ENCODE measurements at regions not wholly inside any gene's neighbourhood (a gene's known extent, or its start where the extent isn't known, plus 50 kb on each side); places are given as distances from the start of the nearest gene placed in this dataset.

- intact Hi-C loops (cut with DNase I; ENCODE audit: low total_unique reads): no loop called here
- no peak for DNase-seq
- Histone ChIP-seq H3K27ac (no peak overlapping the region), H3K9me3 (no peaks in the 10 kb centered on the region), H3K4me3 (no peak overlapping the region), H3K4me1 (no peaks in the 10 kb centered on the region), H3K36me3 (no peaks in the 10 kb centered on the region), H3K27me3 (no peaks in the 10 kb centered on the region)
- in situ Hi-C loops (cut with MboI; ENCODE audit: low sequenced_read_pairs in 4 of 4): no loop called here
- no peak for TF ChIP-seq POLR2A (IDR thresholded peaks at IDR 0.05)
- TF ChIP-seq, protein P1, sequence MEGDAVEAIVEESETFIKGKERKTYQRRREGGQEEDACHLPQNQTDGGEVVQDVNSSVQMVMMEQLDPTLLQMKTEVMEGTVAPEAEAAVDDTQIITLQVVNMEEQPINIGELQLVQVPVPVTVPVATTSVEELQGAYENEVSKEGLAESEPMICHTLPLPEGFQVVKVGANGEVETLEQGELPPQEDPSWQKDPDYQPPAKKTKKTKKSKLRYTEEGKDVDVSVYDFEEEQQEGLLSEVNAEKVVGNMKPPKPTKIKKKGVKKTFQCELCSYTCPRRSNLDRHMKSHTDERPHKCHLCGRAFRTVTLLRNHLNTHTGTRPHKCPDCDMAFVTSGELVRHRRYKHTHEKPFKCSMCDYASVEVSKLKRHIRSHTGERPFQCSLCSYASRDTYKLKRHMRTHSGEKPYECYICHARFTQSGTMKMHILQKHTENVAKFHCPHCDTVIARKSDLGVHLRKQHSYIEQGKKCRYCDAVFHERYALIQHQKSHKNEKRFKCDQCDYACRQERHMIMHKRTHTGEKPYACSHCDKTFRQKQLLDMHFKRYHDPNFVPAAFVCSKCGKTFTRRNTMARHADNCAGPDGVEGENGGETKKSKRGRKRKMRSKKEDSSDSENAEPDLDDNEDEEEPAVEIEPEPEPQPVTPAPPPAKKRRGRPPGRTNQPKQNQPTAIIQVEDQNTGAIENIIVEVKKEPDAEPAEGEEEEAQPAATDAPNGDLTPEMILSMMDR (IDR thresholded peaks at IDR 0.05 in 4 of 5, conservative IDR thresholded peaks at IDR 0.05 in 1 of 5): no peak
- no peak for ATAC-seq
These were observed 66.6 kb upstream of the IGFBP3 start for GRCh38 chr7:45987521-45988290.

DNA sequence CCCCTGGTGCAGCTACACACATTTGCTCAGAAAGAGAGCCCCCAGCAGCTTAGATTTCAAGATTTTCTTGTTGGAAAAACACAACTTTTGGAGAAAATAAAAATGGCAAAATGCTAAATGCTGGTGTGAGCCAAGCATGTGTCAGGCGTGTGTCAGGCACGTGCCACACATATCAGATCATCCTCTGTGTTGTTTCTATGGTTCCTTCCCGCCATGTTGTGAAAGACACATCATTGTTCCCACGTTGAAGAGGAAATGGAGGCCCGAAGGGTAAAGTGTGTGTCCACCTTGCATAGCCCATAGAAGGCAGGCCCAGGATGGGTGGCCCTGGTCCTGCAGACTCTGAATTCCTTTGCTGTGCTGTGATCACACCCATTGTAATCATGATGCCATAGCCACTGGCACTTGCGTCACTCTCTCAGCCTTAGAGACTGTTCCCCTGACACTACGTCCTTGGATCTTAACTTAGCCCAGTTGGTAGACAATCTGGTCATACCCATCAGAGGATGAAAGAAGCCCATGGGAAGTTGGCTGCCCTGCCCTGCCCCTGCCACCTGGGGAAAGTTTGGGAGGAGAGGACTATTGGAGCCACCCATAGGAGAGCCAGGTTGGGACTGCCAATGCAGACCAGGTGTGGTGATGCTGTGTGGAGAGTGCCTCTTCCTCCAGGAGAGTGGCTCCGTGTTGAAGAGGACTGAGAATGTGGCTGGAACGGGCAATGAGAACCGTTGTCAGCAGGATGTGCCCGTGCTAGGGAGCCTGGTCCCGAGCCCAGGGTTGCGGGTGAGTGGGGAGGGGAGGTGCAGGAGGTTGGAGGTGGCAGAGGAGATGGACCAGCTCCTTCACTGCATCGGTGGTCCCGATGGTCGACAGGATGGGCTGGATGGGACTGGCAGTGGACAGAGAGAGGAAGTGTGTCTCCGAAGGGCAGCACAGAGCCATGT, 65.6 kb upstream of the IGFBP3 start:
- no peak for DNase-seq
- in situ Hi-C loops (cut with MboI; ENCODE audit: low sequenced_read_pairs in 4 of 4) (no loop called here), intact Hi-C loops (cut with DNase I; ENCODE audit: low total_unique reads) (no loop called here)
- H3K36me3 ChIP-seq: no peaks in the 10 kb centered on the region
- H3K27me3 ChIP-seq: no peaks in the 10 kb centered on the region
- TF ChIP-seq, protein P1 (IDR thresholded peaks at IDR 0.05 in 4 of 5, conservative IDR thresholded peaks at IDR 0.05 in 1 of 5): no peak
- no peak for TF ChIP-seq POLR2A (IDR thresholded peaks at IDR 0.05)
- H3K27ac ChIP-seq: no peak overlapping the region
- no peaks in the 10 kb centered on the region for H3K4me1 ChIP-seq
- H3K9me3 ChIP-seq: no peaks in the 10 kb centered on the region
- ATAC-seq: no peak
- no peak overlapping the region for H3K4me3 ChIP-seq

DNA sequence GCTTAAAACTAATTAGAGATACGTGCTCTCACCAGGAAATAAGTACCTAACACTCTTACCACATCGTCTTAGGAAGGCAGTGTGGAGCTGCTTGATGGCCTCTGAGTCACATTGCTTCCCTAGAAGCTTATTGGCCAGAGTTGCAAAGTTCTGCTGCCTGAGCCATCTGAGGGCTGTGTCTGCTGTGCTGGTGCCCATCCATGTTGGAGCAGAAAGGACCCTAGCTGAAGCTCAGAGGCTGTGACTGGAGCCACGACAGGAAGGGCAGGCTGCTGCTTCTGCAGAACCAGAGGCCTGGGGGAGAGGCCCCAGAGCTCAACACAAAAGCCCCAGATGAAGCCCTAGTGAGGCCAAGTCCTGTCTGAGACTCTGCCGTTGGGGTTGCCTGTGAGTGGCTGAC, 64.8 kb upstream of the IGFBP3 start:
- in situ Hi-C loops (cut with MboI; ENCODE audit: low sequenced_read_pairs in 4 of 4) (no loop called here), intact Hi-C loops (cut with DNase I; ENCODE audit: low total_unique reads) (no loop called here)
- Histone ChIP-seq H3K9me3 (no peaks in the 10 kb centered on the region), H3K36me3 (no peaks in the 10 kb centered on the region), H3K4me1 (no peaks in the 10 kb centered on the region), H3K4me3 (no peak overlapping the region), H3K27me3 (no peaks in the 10 kb centered on the region), H3K27ac (no peak overlapping the region)
- TF ChIP-seq, protein P1 (IDR thresholded peaks at IDR 0.05 in 4 of 5, conservative IDR thresholded peaks at IDR 0.05 in 1 of 5): no peak
- no peak for DNase-seq
- ATAC-seq: no peak

DNA sequence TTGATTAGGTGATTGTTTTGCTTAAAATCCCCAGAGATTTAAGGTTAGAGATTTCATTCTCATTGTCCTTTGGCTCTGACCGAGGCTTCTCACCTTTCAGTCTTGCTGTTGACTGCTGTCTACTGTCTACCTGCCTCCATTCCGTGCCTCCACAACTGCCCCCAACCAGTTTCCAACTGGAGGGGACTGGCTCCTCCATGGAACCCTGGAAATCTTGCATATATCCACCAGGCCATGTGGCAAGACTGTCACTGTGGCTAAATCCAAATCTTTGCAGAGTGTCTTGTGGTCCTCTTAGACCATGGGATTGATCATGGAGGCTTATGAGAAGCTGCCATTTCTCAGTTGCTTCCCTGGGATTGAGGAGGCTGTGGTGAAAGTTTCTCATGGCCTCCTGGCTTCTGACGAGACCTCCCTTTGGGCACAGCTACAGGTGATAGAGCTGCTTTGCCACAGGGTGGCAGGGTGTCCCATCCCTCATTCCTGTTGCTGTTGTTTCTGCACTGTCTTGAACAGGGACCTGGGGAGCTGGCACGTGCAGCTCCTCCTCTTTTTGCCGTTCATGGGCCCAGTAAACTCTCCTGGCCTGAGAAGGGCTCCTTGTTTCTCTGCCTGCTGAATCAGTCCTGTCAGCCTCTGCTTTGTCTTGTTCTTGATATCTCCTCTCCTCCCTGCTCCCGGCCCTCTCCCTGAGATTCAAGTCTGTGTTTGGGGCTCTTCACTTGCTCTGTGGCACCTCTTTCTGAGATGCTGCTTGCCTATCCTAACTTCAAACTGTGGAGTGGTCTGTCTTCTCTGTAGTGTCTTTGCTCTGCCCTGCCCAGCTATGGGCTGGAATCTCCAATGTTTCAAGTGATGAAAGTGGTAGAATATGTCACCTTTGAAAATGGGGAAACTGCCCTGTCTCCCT, 63.6 kb upstream of the IGFBP3 start:
- Histone ChIP-seq H3K4me3 (no peak overlapping the region), H3K36me3 (no peaks in the 10 kb centered on the region), H3K9me3 (no peaks in the 10 kb centered on the region), H3K4me1 (no peaks in the 10 kb centered on the region), H3K27ac (no peak overlapping the region), H3K27me3 (no peaks in the 10 kb centered on the region)
- in situ Hi-C loops (cut with MboI; ENCODE audit: low sequenced_read_pairs in 4 of 4): no loop called here
- DNase-seq (no peak), ATAC-seq (peak in 1 of 2 donors; percentile 33)
- TF ChIP-seq, protein P1 (IDR thresholded peaks at IDR 0.05 in 4 of 5, conservative IDR thresholded peaks at IDR 0.05 in 1 of 5): no peak
- TF ChIP-seq POLR2A (IDR thresholded peaks at IDR 0.05): no peak
- intact Hi-C loops (cut with DNase I; ENCODE audit: low total_unique reads): no loop called here
